ENCODE measurements at regions not wholly inside any gene's neighbourhood (a gene's known extent, or its start where the extent isn't known, plus 50 kb on each side); places are given as distances from the start of the nearest gene placed in this dataset.

DNA sequence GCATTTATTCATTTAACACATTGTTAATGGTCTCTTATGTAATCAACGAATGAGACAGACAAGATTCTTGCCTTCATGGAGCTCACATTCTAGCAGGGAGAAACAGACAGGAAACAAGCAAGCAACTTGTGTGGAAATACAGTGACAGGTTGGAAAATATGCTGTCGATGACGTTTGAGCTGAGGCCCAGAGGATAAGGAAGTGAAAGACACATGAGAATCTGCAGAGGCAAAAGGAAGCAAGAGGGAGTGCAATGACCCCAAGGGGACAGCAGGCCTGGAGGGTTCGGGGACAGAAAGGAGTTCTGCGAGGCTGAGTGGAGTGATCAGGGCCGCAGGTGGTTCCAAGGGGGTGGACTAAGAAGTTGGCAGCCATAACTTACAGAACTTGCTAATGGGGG lies 60.6 kb upstream of the AKT3 start:
- DNase-seq = no peak

DNA sequence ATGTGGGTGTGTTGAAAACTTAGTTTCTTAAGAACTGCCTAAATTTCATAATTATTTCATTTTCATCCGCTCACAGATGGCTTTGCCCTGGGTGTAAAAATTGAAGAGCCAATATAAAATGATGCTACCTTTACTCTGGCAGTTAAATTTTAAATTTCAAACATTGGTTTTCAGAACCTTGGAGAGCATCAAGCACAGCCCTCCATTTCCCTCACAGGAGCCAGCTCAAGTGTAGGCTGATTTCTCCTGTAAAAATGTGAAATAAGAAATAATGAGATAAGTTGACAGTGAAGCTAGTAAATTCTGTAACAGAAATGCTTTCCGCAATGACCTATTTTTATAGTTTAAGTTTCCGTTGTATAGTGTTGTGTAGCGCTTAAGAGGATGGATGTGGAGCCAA lies 53.9 kb upstream of the AKT3 start:
- no peak for DNase-seq

DNA sequence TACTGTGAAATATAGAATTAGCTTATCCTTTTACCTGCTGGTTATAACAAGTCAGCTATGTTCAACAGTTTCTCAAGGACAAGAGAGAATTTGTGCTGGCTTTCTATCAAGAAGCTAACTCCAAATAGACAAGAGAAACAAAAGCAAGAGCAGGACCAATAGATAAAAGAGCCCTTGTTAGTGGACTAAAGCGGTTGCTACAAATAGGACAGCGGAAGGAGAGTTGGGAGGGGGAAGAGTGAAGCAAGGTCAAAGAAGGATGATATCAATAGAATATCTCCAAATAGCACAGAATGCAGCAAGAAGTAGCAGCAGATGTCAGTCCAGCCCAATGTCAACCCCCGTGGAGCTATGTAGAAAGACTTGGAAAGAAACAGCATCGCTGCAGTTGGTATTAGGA lies 53.0 kb upstream of the AKT3 start:
- DNase-seq = no peak

DNA sequence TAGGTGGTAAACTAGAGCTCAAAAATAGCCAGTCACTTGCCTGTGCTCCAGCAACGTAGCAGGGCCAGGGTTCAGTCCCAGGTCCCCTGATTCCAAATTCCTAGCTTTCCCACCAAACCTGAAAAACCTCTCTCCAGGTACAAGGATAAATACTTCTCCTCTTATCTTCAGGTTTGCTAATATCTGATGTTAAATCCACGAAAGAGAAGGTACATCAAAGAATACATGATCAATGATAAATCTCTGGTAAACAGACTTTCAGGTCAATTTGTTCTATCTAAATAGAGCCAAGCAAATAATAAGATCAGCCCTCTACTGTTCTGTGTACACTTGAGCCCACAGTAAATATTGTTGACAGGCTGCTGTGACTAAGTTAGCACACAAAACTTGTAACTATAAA lies 52.1 kb upstream of the AKT3 start:
- no peak for DNase-seq

All from skin of body (tissue), 1 donor.